Trophoblast cell (in vitro differentiated cells and primary cell): ENCODE measurements at regions not wholly inside any gene's neighbourhood (a gene's known extent, or its start where the extent isn't known, plus 50 kb on each side); places are given as distances from the start of the nearest gene placed in this dataset.
A peak's percentile ranks its signal among the peaks of the same experiment; 100 is the strongest.

Experiments used
- DNase-seq, 2 donors: peaks; one replicate each; pipeline ENCODE4 v3.0.0-alpha.2; 2016
- H2AFZ ChIP-seq: 2 replicates; pipeline ENCODE4 v1.6.1; 2013; ENCODE audit warnings: low read length, moderate library complexity, mild to moderate bottlenecking; ENCODE audit not compliant: insufficient read depth, poor library complexity
- H2AK5ac ChIP-seq: 2 replicates; pipeline ENCODE4 v1.6.1; 2013; ENCODE audit warnings: mild to moderate bottlenecking, low read length
- H2BK120ac ChIP-seq: 2 replicates; pipeline ENCODE4 v1.6.1; 2013; ENCODE audit warnings: low read length, mild to moderate bottlenecking, moderate library complexity; ENCODE audit not compliant: insufficient read depth, poor library complexity
- H2BK12ac ChIP-seq: 2 replicates; pipeline ENCODE4 v1.6.1; 2013; ENCODE audit warnings: mild to moderate bottlenecking, low read length, moderate library complexity
- H2BK5ac ChIP-seq: 2 replicates; pipeline ENCODE4 v1.6.1; 2013; ENCODE audit warnings: low read length, low read depth, moderate library complexity, mild to moderate bottlenecking; ENCODE audit not compliant: poor library complexity
- H3K14ac ChIP-seq: 2 replicates; pipeline ENCODE4 v1.6.1; 2013; ENCODE audit warnings: mild to moderate bottlenecking, low read length
- H3K18ac ChIP-seq: 2 replicates; pipeline ENCODE4 v1.6.1; 2013; ENCODE audit warnings: mild to moderate bottlenecking, low read length
- H3K23ac ChIP-seq: 2 replicates; pipeline ENCODE4 v1.6.1; 2013; ENCODE audit warnings: low read length
- H3K27ac ChIP-seq: 2 replicates; pipeline ENCODE4 v1.5.1; 2013; ENCODE audit warnings: low read depth, mild to moderate bottlenecking, inconsistent platforms, low read length, moderate library complexity
- H3K27me3 ChIP-seq: 2 replicates; pipeline ENCODE4 v1.6.1; 2013; ENCODE audit warnings: inconsistent platforms, mild to moderate bottlenecking, low read length, moderate library complexity; ENCODE audit not compliant: insufficient read depth
- H3K36me3 ChIP-seq, 2 experiments: 1 replicate in 1 of 2; 2 replicates in 1 of 2; pipeline ENCODE4 v1.6.1; 2013; ENCODE audit warnings: low read length in 2 of 2, mild to moderate bottlenecking in 2 of 2, moderate library complexity in 1 of 2; ENCODE audit not compliant: insufficient read depth in 2 of 2, control insufficient read depth in 1 of 2
- H3K4ac ChIP-seq: 2 replicates; pipeline ENCODE4 v1.6.1; 2013; ENCODE audit warnings: low read depth, mild to moderate bottlenecking, low read length, moderate library complexity
- H3K4me1 ChIP-seq, 2 experiments: 1 replicate in 1 of 2; 2 replicates in 1 of 2; pipeline ENCODE4 v1.6.1; 2013; ENCODE audit warnings: low read length in 2 of 2, mild to moderate bottlenecking in 2 of 2, moderate library complexity in 1 of 2; ENCODE audit not compliant: insufficient read depth in 2 of 2, control insufficient read depth in 1 of 2
- H3K4me2 ChIP-seq: 2 replicates; pipeline ENCODE4 v1.6.1; 2013; ENCODE audit warnings: inconsistent platforms, mild to moderate bottlenecking, low read length, moderate library complexity
- H3K4me3 ChIP-seq: 2 replicates; pipeline ENCODE4 v1.5.1; 2013; ENCODE audit warnings: mild to moderate bottlenecking, low read depth, low read length, inconsistent platforms
- H3K79me1 ChIP-seq: one replicate; pipeline ENCODE4 v1.6.1; 2013; ENCODE audit warnings: low read length
- H3K79me2 ChIP-seq: 2 replicates; pipeline ENCODE4 v1.6.1; 2013; ENCODE audit warnings: low read length, mild to moderate bottlenecking; ENCODE audit not compliant: control insufficient read depth, insufficient read depth, poor library complexity
- H3K9ac ChIP-seq: 2 replicates; pipeline ENCODE4 v1.6.1; 2013; ENCODE audit warnings: mild to moderate bottlenecking, low read length
- H3K9me3 ChIP-seq: 2 replicates; pipeline ENCODE4 v1.6.1; 2013; ENCODE audit warnings: low read depth, mild to moderate bottlenecking, control low read depth, inconsistent platforms, low read length; ENCODE audit not compliant: insufficient read depth
- H4K12ac ChIP-seq: 2 replicates; pipeline ENCODE4 v1.6.1; 2013; ENCODE audit warnings: low read depth, mild to moderate bottlenecking, low read length, moderate library complexity
- H4K8ac ChIP-seq: 2 replicates; pipeline ENCODE4 v1.6.1; 2013; ENCODE audit warnings: low read depth, mild to moderate bottlenecking, low read length, moderate library complexity
- H4K91ac ChIP-seq: one replicate; pipeline ENCODE4 v1.6.1; 2013; ENCODE audit warnings: low read depth, mild to moderate bottlenecking, low read length, moderate library complexity
- WGBS: extraction: QIAGEN DNeasy Blood & Tissue Kit; methylation state at CpG from one replicate; pipeline ENCODE4 v1.1.7; 2013; ENCODE audit warnings: missing lambda C conversion rate; ENCODE audit not compliant: insufficient read length, insufficient coverage; ENCODE audit errors: extremely low coverage; 5-methylcytosine and 5-hydroxymethylcytosine counted together

- H3K14ac ChIP-seq = no peak overlapping the region
- H3K79me2 ChIP-seq = no peaks in the 10 kb centered on the region
- no peak overlapping the region for H3K4me3 ChIP-seq
- no peak overlapping the region for H3K9ac ChIP-seq
- H3K4ac ChIP-seq = no peak overlapping the region
- no peak overlapping the region for H4K8ac ChIP-seq
- no peaks in the 10 kb centered on the region for H3K36me3 ChIP-seq
- WGBS = no CpG with 5 or more reads among the region's 8 CpGs
- H2BK5ac ChIP-seq = no peak overlapping the region
- H3K4me2 ChIP-seq = no peak overlapping the region
- H3K23ac ChIP-seq = no peak overlapping the region
- H3K9me3 ChIP-seq = peaks cover 8% of the 10 kb centered on the region
- H3K27ac ChIP-seq = no peak overlapping the region
- H2AFZ ChIP-seq = no peak overlapping the region
- no peak overlapping the region for H2BK12ac ChIP-seq
- H3K4me1 ChIP-seq = no peaks in the 10 kb centered on the region
- no peak overlapping the region for H2AK5ac ChIP-seq
- no peak overlapping the region for H4K91ac ChIP-seq
- no peaks in the 10 kb centered on the region for H3K79me1 ChIP-seq
- no peak overlapping the region for H3K18ac ChIP-seq
- DNase-seq = no peak
- H4K12ac ChIP-seq = no peak overlapping the region
- H3K27me3 ChIP-seq = no peaks in the 10 kb centered on the region
- no peak overlapping the region for H2BK120ac ChIP-seq
Measured at GRCh38 chr7:110519851-110520250, 571.1 kb upstream of the LRRN3 start.

GRCh38 chr7:110521357-110521911, 569.5 kb upstream of the LRRN3 start:
- Histone ChIP-seq H4K8ac (no peak overlapping the region), H2BK120ac (no peak overlapping the region), H3K79me1 (no peaks in the 10 kb centered on the region), H3K9ac (no peak overlapping the region), H3K18ac (no peak overlapping the region), H3K27me3 (no peaks in the 10 kb centered on the region), H3K14ac (no peak overlapping the region), H3K4me2 (no peak overlapping the region), H3K4me3 (no peak overlapping the region), H3K36me3 (no peaks in the 10 kb centered on the region), H2BK5ac (no peak overlapping the region), H3K27ac (no peak overlapping the region), H3K9me3 (peaks cover 8% of the 10 kb centered on the region), H3K79me2 (no peaks in the 10 kb centered on the region), H3K4me1 (no peaks in the 10 kb centered on the region), H2AK5ac (no peak overlapping the region), H4K91ac (no peak overlapping the region), H3K4ac (no peak overlapping the region), H2BK12ac (no peak overlapping the region), H4K12ac (no peak overlapping the region), H2AFZ (no peak overlapping the region), H3K23ac (no peak overlapping the region)
- no peak for DNase-seq
- WGBS = no CpG with 5 or more reads among the region's 8 CpGs

GRCh38 chr7:110522061-110522760, 568.7 kb upstream of the LRRN3 start:
- Histone ChIP-seq H3K4me3 (no peak overlapping the region), H2BK120ac (no peak overlapping the region), H3K27me3 (no peaks in the 10 kb centered on the region), H3K18ac (no peak overlapping the region), H2BK5ac (no peak overlapping the region), H3K14ac (no peak overlapping the region), H3K4ac (no peak overlapping the region), H3K4me1 (no peaks in the 10 kb centered on the region), H3K27ac (no peak overlapping the region), H3K23ac (no peak overlapping the region), H3K9me3 (peaks cover 8% of the 10 kb centered on the region), H4K8ac (no peak overlapping the region), H4K91ac (no peak overlapping the region), H3K4me2 (no peak overlapping the region), H2BK12ac (no peak overlapping the region), H3K79me2 (no peaks in the 10 kb centered on the region), H2AK5ac (no peak overlapping the region), H3K79me1 (no peaks in the 10 kb centered on the region), H2AFZ (no peak overlapping the region), H3K36me3 (no peaks in the 10 kb centered on the region), H4K12ac (no peak overlapping the region), H3K9ac (no peak overlapping the region)
- peak in 1 of 2 donors; percentile 48 for DNase-seq
- no CpG with 5 or more reads among the region's 5 CpGs for WGBS

- no peak overlapping the region for H3K9ac ChIP-seq
- H4K8ac ChIP-seq = no peak overlapping the region
- no peak overlapping the region for H4K12ac ChIP-seq
- H3K9me3 ChIP-seq = peaks cover 8% of the 10 kb centered on the region
- no peak overlapping the region for H2BK12ac ChIP-seq
- H3K14ac ChIP-seq = no peak overlapping the region
- no peaks in the 10 kb centered on the region for H3K27me3 ChIP-seq
- no peak overlapping the region for H3K4ac ChIP-seq
- H3K18ac ChIP-seq = no peak overlapping the region
- H3K27ac ChIP-seq = no peak overlapping the region
- peak; percentile 83 to 92 for DNase-seq
- H2AFZ ChIP-seq = no peak overlapping the region
- no peaks in the 10 kb centered on the region for H3K79me1 ChIP-seq
- H3K4me2 ChIP-seq = no peak overlapping the region
- H3K36me3 ChIP-seq = no peaks in the 10 kb centered on the region
- no peak overlapping the region for H3K23ac ChIP-seq
- no peak overlapping the region for H2BK120ac ChIP-seq
- H3K4me3 ChIP-seq = no peak overlapping the region
- no peak overlapping the region for H2AK5ac ChIP-seq
- H2BK5ac ChIP-seq = no peak overlapping the region
- no peaks in the 10 kb centered on the region for H3K79me2 ChIP-seq
- WGBS = no CpG with 5 or more reads among the region's 3 CpGs
- no peak overlapping the region for H4K91ac ChIP-seq
- H3K4me1 ChIP-seq = no peaks in the 10 kb centered on the region
Measured at GRCh38 chr7:110522761-110523200, 568.1 kb upstream of the LRRN3 start.
